ENCODE measurements at regions not wholly inside any gene's neighbourhood (a gene's known extent, or its start where the extent isn't known, plus 50 kb on each side); places are given as distances from the start of the nearest gene placed in this dataset.

GRCh38 chr12:111081600-111081999 is 161.2 kb upstream of the MYL2 start:
- ChIA-PET CTCF (ENCODE audit: partially characterized antibody) (interaction anchor here (1.4 kb wide), 1 partner anchor 10 kb away, joined by 3 read pairs; no protein-coding TSS in a partner anchor), POLR2A (ENCODE audit: partially characterized antibody) (interaction anchor here (1.2 kb wide), 1 partner anchor 39 kb away, joined by 3 read pairs; no protein-coding TSS in a partner anchor)
- H4K20me1 ChIP-seq (replicated peaks in 1 of 2; ENCODE audit: control insufficient read depth in 1 of 2, insufficient read depth in 2 of 2, low read length in 2 of 2): peaks cover 0 to 2% of the 10 kb centered on the region in 2 experiments
- DNase-seq (ENCODE audit: low read depth in 1 of 2, low spot score in 2 of 2) (no peak), FAIRE-seq (no peak)
- H3K4me1 ChIP-seq (replicated peaks in 1 of 4; ENCODE audit: control insufficient read depth in 3 of 4, insufficient read depth in 4 of 4, low read length in 3 of 4): peaks cover 0 to 5% (median 0%) of the 10 kb centered on the region in 4 experiments; a peak in 3 of 7 replicates
- no peak overlapping the region for H2AFZ ChIP-seq (ENCODE audit: low read length)
- H3K9ac ChIP-seq (replicated peaks in 1 of 4; ENCODE audit: extremely low read depth in 1 of 4, low read depth in 3 of 4, low read length in 3 of 4): no peak overlapping the region
- H3K27me3 ChIP-seq (replicated peaks in 1 of 4; ENCODE audit: control insufficient read depth in 3 of 4, extremely low read depth in 1 of 4, insufficient read depth in 3 of 4, low read length in 3 of 4): no peaks in the 10 kb centered on the region; a peak in 1 of 7 replicates
- no peak overlapping the region for H3K14ac ChIP-seq (ENCODE audit: insufficient read length)
- no peaks in the 10 kb centered on the region; a peak in 1 of 4 replicates for H3K9me3 ChIP-seq (ENCODE audit: insufficient read depth in 2 of 2, low read depth in 1 of 2, low read length in 1 of 2)
- H3K27ac ChIP-seq (ENCODE audit: low read depth, low read length): no peak overlapping the region
- no peaks in the 10 kb centered on the region for H3K23me2 ChIP-seq (ENCODE audit: low read depth, low read length)
- H2AK5ac ChIP-seq (ENCODE audit: low read depth, low read length): no peak overlapping the region
- no peak overlapping the region for H2BK5ac ChIP-seq (ENCODE audit: low read depth, low read length)
- no peak overlapping the region for H3K23ac ChIP-seq (ENCODE audit: insufficient read length)
- H3K4me3 ChIP-seq (ENCODE audit: extremely low read depth in 1 of 4, insufficient read depth in 2 of 4, low read depth in 3 of 4, low read length in 4 of 4): no peak overlapping the region
- no peak overlapping the region for H3K4me2 ChIP-seq (ENCODE audit: insufficient read depth in 1 of 2, low read depth in 2 of 2, low read length in 2 of 2)
- no peak overlapping the region for H3K18ac ChIP-seq (ENCODE audit: extremely low read depth, low read length)
- no peaks in the 10 kb centered on the region for H3K36me3 ChIP-seq (ENCODE audit: control insufficient read depth in 2 of 4, insufficient read depth in 4 of 4, low read length in 3 of 4)
- no peak overlapping the region for H2BK12ac ChIP-seq (ENCODE audit: low read depth, low read length)
- no peak overlapping the region for H2BK120ac ChIP-seq (replicated peaks; ENCODE audit: low read depth, low read length)
- H3K79me1 ChIP-seq (ENCODE audit: low read depth, low read length): peaks cover 3% of the 10 kb centered on the region
- no peak overlapping the region for H4K91ac ChIP-seq (replicated peaks; ENCODE audit: insufficient read length, low read length)
- no peak overlapping the region for H3K56ac ChIP-seq (replicated peaks; ENCODE audit: insufficient read length, low read depth, low read length)
- H3K4ac ChIP-seq (replicated peaks; ENCODE audit: insufficient read length, low read depth, low read length): no peak overlapping the region
- H2BK15ac ChIP-seq (ENCODE audit: low read length): no peak overlapping the region
- WGBS, 2 experiments (ENCODE audit: extremely low coverage in 1 of 2, insufficient coverage in 1 of 2, insufficient read length in 1 of 2, insufficient replicate concordance in 2 of 2, low coverage in 1 of 2, low lambda C conversion rate in 2 of 2, missing lambda C conversion rate in 1 of 2): 97% methylated on average over 5 of the region's 5 CpGs; no CpG with 5 or more reads in 1 of the 2 experiments
- H4K5ac ChIP-seq (ENCODE audit: insufficient read length, low read depth, low read length): no peak overlapping the region
- H3K79me2 ChIP-seq (ENCODE audit: control insufficient read depth in 1 of 2, insufficient read depth in 2 of 2, low read length in 2 of 2): no peaks in the 10 kb centered on the region
- no peak overlapping the region for H4K8ac ChIP-seq (ENCODE audit: extremely low read depth, insufficient read depth, low read length)
- no peak overlapping the region for H2BK20ac ChIP-seq (ENCODE audit: low read length)
- TF ChIP-seq CTBP2 (IDR thresholded peaks at IDR 0.05; ENCODE audit: borderline replicate concordance, insufficient read depth, insufficient read length, low read length) (no peak), MAFK (IDR thresholded peaks at IDR 0.05; ENCODE audit: low read depth, low read length) (no peak), HDAC2 (IDR thresholded peaks at IDR 0.05; ENCODE audit: borderline replicate concordance in 1 of 2, low read depth in 2 of 2, low read length in 2 of 2) (no peak), CHD2 (IDR thresholded peaks at IDR 0.05; ENCODE audit: low read length) (no peak), GTF2F1 (IDR thresholded peaks at IDR 0.05; ENCODE audit: borderline replicate concordance, low read depth, low read length) (no peak), HDAC6 (IDR thresholded peaks at IDR 0.05; ENCODE audit: low read depth, low read length) (no peak), SP1 (IDR thresholded peaks at IDR 0.05; ENCODE audit: low read depth, low read length) (no peak), SIX5 (IDR thresholded peaks at IDR 0.05; ENCODE audit: low read depth, low read length) (no peak), SP4 (IDR thresholded peaks at IDR 0.05; ENCODE audit: low read length) (no peak), BRCA1 (IDR thresholded peaks at IDR 0.05; ENCODE audit: low read depth, low read length) (no peak), TEAD4 (IDR thresholded peaks at IDR 0.05; ENCODE audit: low read depth, low read length) (no peak), SUZ12 (IDR thresholded peaks at IDR 0.05; ENCODE audit: low read length) (no peak), NANOG (IDR thresholded peaks at IDR 0.05; ENCODE audit: insufficient read depth, low read depth, low read length, poor library complexity, severe bottlenecking) (no peak), ASH2L (IDR thresholded peaks at IDR 0.05; ENCODE audit: low read length) (no peak), SAP30 (IDR thresholded peaks at IDR 0.05; ENCODE audit: insufficient read depth, insufficient replicate concordance, low read length) (no peak)
